NB4 (cell line): ENCODE measurements at regions not wholly inside any gene's neighbourhood (a gene's known extent, or its start where the extent isn't known, plus 50 kb on each side); places are given as distances from the start of the nearest gene placed in this dataset.

Experiments
- MYC ChIP-seq: IDR thresholded peaks from 2 replicates; pipeline ENCODE4 v1.6.1; 2011; ENCODE audit warnings: low read depth, low read length
- POLR2A ChIP-seq: IDR thresholded peaks from 2 replicates; pipeline ENCODE4 v1.6.1; 2011; ENCODE audit warnings: mild to moderate bottlenecking; ENCODE audit not compliant: insufficient read length; ENCODE audit errors: extremely low read depth
- TF ChIP-seq, protein P1 (sequence below): IDR thresholded peaks from one replicate; pipeline ENCODE4 v1.5.1; 2012; ENCODE audit warnings: low read depth, low read length

GRCh38 chr15:25568751-25569150 lies 129.9 kb upstream of the UBE3A start:
- TF ChIP-seq, protein P1, sequence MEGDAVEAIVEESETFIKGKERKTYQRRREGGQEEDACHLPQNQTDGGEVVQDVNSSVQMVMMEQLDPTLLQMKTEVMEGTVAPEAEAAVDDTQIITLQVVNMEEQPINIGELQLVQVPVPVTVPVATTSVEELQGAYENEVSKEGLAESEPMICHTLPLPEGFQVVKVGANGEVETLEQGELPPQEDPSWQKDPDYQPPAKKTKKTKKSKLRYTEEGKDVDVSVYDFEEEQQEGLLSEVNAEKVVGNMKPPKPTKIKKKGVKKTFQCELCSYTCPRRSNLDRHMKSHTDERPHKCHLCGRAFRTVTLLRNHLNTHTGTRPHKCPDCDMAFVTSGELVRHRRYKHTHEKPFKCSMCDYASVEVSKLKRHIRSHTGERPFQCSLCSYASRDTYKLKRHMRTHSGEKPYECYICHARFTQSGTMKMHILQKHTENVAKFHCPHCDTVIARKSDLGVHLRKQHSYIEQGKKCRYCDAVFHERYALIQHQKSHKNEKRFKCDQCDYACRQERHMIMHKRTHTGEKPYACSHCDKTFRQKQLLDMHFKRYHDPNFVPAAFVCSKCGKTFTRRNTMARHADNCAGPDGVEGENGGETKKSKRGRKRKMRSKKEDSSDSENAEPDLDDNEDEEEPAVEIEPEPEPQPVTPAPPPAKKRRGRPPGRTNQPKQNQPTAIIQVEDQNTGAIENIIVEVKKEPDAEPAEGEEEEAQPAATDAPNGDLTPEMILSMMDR = no peak
- no peak for TF ChIP-seq POLR2A
- no peak for TF ChIP-seq MYC
